ENCODE measurements at regions not wholly inside any gene's neighbourhood (a gene's known extent, or its start where the extent isn't known, plus 50 kb on each side); places are given as distances from the start of the nearest gene placed in this dataset.

DNA sequence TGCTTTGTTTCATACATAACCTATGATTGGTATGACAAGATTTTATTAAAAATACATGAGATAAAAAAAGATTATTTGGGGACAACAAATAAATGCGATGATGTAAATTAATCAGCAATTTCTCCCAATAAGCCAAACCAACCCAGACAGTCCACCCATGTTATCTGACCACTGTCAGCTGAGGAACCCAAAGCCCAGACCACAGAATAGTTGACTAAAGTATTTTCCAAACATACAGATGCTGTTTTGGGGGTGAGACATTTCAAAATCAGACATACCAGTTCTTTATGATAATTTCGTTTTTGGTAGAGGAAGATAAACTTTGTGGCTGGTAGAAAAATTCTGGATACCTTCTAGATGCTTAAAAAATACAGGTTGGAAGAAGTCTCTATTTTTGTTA lies 650.8 kb upstream of the FAM241A start:
- no peak for TF ChIP-seq POLR2A (IDR thresholded peaks at IDR 0.05)
- no peak for TF ChIP-seq CTCF (IDR thresholded peaks at IDR 0.05)
- no peak overlapping the region for H3K4me3 ChIP-seq
- 57 to 66% methylated on average over 2 of the region's 2 CpGs for WGBS, 2 donors
- ATAC-seq (no peak), DNase-seq (no peak)
- intact Hi-C loops (cut with DNase I), result no loop called here
- no peak overlapping the region for H3K27ac ChIP-seq
- no peaks in the 10 kb centered on the region for H3K36me3 ChIP-seq (replicated peaks in 1 of 2; ENCODE audit: insufficient read depth in 1 of 2, low read depth in 2 of 2)
- no peaks in the 10 kb centered on the region for H3K9me3 ChIP-seq
- no peaks in the 10 kb centered on the region for H3K4me1 ChIP-seq
- H3K27me3 ChIP-seq, result no peaks in the 10 kb centered on the region

GRCh38 chr4:111494971-111495370 lies 650.3 kb upstream of the FAM241A start:
- intact Hi-C loops (cut with DNase I), result no loop called here
- Histone ChIP-seq H3K9me3 (no peaks in the 10 kb centered on the region), H3K27me3 (no peaks in the 10 kb centered on the region), H3K4me3 (no peak overlapping the region), H3K4me1 (no peaks in the 10 kb centered on the region), H3K27ac (no peak overlapping the region), H3K36me3 (replicated peaks in 1 of 2; ENCODE audit: insufficient read depth in 1 of 2, low read depth in 2 of 2) (no peaks in the 10 kb centered on the region)
- DNase-seq (no peak), ATAC-seq (no peak)
- no peak for TF ChIP-seq CTCF (IDR thresholded peaks at IDR 0.05)
- no peak for TF ChIP-seq POLR2A (IDR thresholded peaks at IDR 0.05)
- 28 to 29% methylated on average over 1 of the region's 1 CpG for WGBS, 2 donors

DNA sequence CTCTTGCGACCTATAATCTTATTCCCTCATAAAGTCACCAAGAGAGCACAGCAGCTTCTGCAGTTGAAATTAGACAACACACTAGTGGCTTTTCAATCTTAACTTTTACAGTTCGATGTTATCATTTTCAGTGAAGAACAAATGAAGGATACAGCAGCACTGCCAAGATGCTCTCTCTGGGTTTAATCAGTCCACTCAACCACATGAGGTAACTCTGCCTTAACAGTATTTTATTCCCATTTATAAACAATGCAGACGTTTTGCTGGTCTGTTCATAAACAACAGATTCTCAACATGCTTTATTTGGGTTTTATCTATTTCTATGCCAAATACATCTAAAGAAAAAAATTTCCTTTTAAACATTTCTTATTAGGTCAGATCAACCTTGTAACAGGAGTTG lies 646.0 kb upstream of the FAM241A start:
- intact Hi-C loops (cut with DNase I), result no loop called here
- no peaks in the 10 kb centered on the region for H3K27me3 ChIP-seq
- 44 to 49% methylated on average over 3 of the region's 3 CpGs for WGBS, 2 donors

DNA sequence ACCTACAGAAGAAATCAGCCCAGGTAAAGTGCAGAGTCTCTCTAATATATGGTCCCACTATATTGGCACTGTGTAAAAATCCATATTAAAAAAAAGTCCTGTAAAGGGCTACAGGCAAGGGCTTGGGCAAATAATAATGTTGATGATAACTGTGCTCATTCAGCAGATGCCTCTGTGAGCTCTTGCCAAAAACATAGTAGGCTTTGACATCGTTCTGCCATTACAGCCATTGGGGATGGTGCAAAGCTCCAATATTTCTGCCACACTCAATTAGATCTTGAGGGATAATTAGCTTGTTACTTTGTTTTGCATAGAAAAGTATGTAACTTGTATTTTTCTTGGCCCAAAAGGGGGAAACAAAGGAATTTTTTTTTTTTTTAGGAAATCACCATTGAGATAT lies 645.5 kb upstream of the FAM241A start:
- DNase-seq (no peak), ATAC-seq (no peak)
- no peaks in the 10 kb centered on the region for H3K27me3 ChIP-seq
- TF ChIP-seq POLR2A (IDR thresholded peaks at IDR 0.05) (no peak), CTCF (IDR thresholded peaks at IDR 0.05) (no peak)
- H3K27ac ChIP-seq, result no peak overlapping the region
- intact Hi-C loops (cut with DNase I), result no loop called here
- H3K4me1 ChIP-seq, result no peaks in the 10 kb centered on the region
- H3K4me3 ChIP-seq, result no peak overlapping the region
- no peaks in the 10 kb centered on the region for H3K9me3 ChIP-seq
- H3K36me3 ChIP-seq (replicated peaks in 1 of 2; ENCODE audit: insufficient read depth in 1 of 2, low read depth in 2 of 2), result no peaks in the 10 kb centered on the region
- WGBS, 2 donors, result 50 to 67% methylated on average over 1 of the region's 1 CpG

More for the DNA sequence above, 646.0 kb upstream of the FAM241A start:
- H3K4me1 ChIP-seq, result no peaks in the 10 kb centered on the region
- no peak overlapping the region for H3K4me3 ChIP-seq
- DNase-seq (no peak), ATAC-seq (no peak)
- no peaks in the 10 kb centered on the region for H3K36me3 ChIP-seq (replicated peaks in 1 of 2; ENCODE audit: insufficient read depth in 1 of 2, low read depth in 2 of 2)
- H3K9me3 ChIP-seq, result no peaks in the 10 kb centered on the region
- TF ChIP-seq CTCF (IDR thresholded peaks at IDR 0.05) (no peak), POLR2A (IDR thresholded peaks at IDR 0.05) (no peak)
- H3K27ac ChIP-seq, result no peak overlapping the region

DNA sequence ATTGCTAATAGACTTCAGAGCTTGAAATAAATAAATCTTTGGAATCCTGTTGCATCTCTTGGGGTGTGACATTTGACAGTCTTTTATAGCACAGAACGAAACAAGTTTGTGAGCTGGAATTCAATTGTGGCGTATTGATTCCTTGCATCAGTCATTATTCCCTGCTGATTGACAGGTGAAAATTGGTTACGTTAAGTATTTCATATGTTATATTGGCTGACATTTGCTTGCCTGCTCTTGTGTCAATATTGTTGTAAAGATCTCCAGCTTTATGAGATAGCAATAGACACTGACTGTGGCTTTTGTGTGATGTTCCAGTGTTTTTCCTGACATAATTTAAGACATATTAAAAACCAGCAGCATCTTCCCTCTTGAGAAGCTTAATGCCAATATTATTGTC lies 644.4 kb upstream of the FAM241A start:
- no peak overlapping the region for H3K4me3 ChIP-seq
- ATAC-seq (no peak), DNase-seq (no peak)
- H3K9me3 ChIP-seq, result no peaks in the 10 kb centered on the region
- WGBS, 2 donors, result 43 to 54% methylated on average over 3 of the region's 3 CpGs
- H3K4me1 ChIP-seq, result no peaks in the 10 kb centered on the region
- intact Hi-C loops (cut with DNase I), result no loop called here
- H3K27ac ChIP-seq, result no peak overlapping the region
- no peaks in the 10 kb centered on the region for H3K27me3 ChIP-seq
- TF ChIP-seq POLR2A (IDR thresholded peaks at IDR 0.05), result no peak
- TF ChIP-seq CTCF (IDR thresholded peaks at IDR 0.05), result no peak
- no peaks in the 10 kb centered on the region for H3K36me3 ChIP-seq (replicated peaks in 1 of 2; ENCODE audit: insufficient read depth in 1 of 2, low read depth in 2 of 2)
